HepG2 (cell line): ENCODE measurements at regions not wholly inside any gene's neighbourhood (a gene's known extent, or its start where the extent isn't known, plus 50 kb on each side); places are given as distances from the start of the nearest gene placed in this dataset.

Source experiments
- ATAC-seq: fragments of 200-7000 bp; cut with Tn5 transposase; 3 replicates; pipeline ENCODE4 v1.9.1; 2020; ENCODE audit warnings: mild to moderate bottlenecking, moderate library complexity
- BruUV-seq: library from RNA; stranded (reverse); fragments of 400-500 nt; replicated peaks from 2 replicates; lab custom pipeline; 2021; lab: Mats Ljungman, UMichigan
- CTCF ChIA-PET: fragments of 300-600 bp; formaldehyde crosslinking; extraction: SDS; loops from one replicate; lab custom pipeline; 2021; ENCODE audit warnings: low total read pairs, inconsistent platforms, low intra/inter-chr PET ratio; lab: Yijun Ruan, JAX
- POLR2A ChIA-PET: fragments of 350-600 bp; sonication (Branson Sonifier 250); formaldehyde crosslinking; loops from one replicate; lab custom pipeline; 2020; ENCODE audit warnings: antibody characterized with exemption, inconsistent platforms; lab: Yijun Ruan, JAX
- DNase-seq: peaks from one replicate; pipeline ENCODE4 v3.0.0-alpha.2; 2015; ENCODE audit warnings: low spot score
- FAIRE-seq: peaks from 3 replicates; lab custom pipeline; 2011; peaks lifted over from hg19 to GRCh38; lab: Jason Lieb, UNC
- H2AFZ ChIP-seq: one replicate; pipeline ENCODE4 v1.6.1; 2011; ENCODE audit warnings: low read length, inconsistent platforms
- H3K27ac ChIP-seq: fragments of 300-600 bp; 3 replicates; pipeline ENCODE4 v1.8.0; 2011; ENCODE audit warnings: mixed run types, mild to moderate bottlenecking, mixed read lengths, low read length, inconsistent platforms; ENCODE audit not compliant: insufficient read depth; ENCODE audit errors: extremely low read length
- H3K27me3 ChIP-seq, 2 experiments: fragments of 200-600 bp in 1 of 2; 2 replicates in 1 of 2; 3 replicates in 1 of 2; pipeline versions ENCODE4 v1.6.0 to v1.8.0; 2011; ENCODE audit warnings: low read length in 2 of 2, mild to moderate bottlenecking in 2 of 2, moderate library complexity in 2 of 2, inconsistent platforms in 1 of 2; ENCODE audit not compliant: insufficient read depth in 2 of 2, control insufficient read depth in 1 of 2
- H3K36me3 ChIP-seq, 2 experiments: fragments of 200-600 bp in 1 of 2; replicated peaks in 1 of 2; 2 replicates in 1 of 2; 3 replicates in 1 of 2; pipeline versions ENCODE4 v1.5.1 to v1.8.0; 2011; ENCODE audit warnings: low read length in 2 of 2, inconsistent platforms in 1 of 2; ENCODE audit not compliant: insufficient read depth in 2 of 2, control insufficient read depth in 1 of 2
- H3K4me1 ChIP-seq: 2 replicates; pipeline ENCODE4 v1.5.1; 2012; ENCODE audit warnings: low read length, inconsistent platforms; ENCODE audit not compliant: insufficient read depth
- H3K4me2 ChIP-seq: 2 replicates; pipeline ENCODE4 v1.6.0; 2011; ENCODE audit warnings: low read depth, low read length, inconsistent platforms
- H3K4me3 ChIP-seq, 3 experiments: fragments of 200-600 bp in 1 of 3; sonication (generic), shearing (Covaris generic) in 1 of 3; replicated peaks in 1 of 3; 2 replicates each; pipeline ENCODE4 v1.5.1; 2011 to 2016; ENCODE audit warnings: low read length in 3 of 3, inconsistent platforms in 2 of 3, low read depth in 2 of 3, mild to moderate bottlenecking in 2 of 3, control low read depth in 1 of 3, mixed read lengths in 1 of 3; ENCODE audit not compliant: insufficient read depth in 1 of 3
- H3K79me2 ChIP-seq: one replicate; pipeline ENCODE4 v1.6.1; 2011; ENCODE audit warnings: low read length, inconsistent platforms; ENCODE audit not compliant: insufficient read depth
- H3K9ac ChIP-seq: 2 replicates; pipeline ENCODE4 v1.6.0; 2011; ENCODE audit warnings: mild to moderate bottlenecking, low read depth, low read length, inconsistent platforms; ENCODE audit not compliant: insufficient read depth
- H3K9me3 ChIP-seq: 2 replicates; pipeline ENCODE4 v1.5.1; 2012; ENCODE audit warnings: mild to moderate bottlenecking, low read length
- H4K20me1 ChIP-seq: 2 replicates; pipeline ENCODE4 v1.6.0; 2011; ENCODE audit warnings: inconsistent platforms, mild to moderate bottlenecking, low read length, moderate library complexity; ENCODE audit not compliant: insufficient read depth
- E2F5 ChIP-seq: sonication (generic); formaldehyde crosslinking; conservative IDR thresholded peaks from 2 replicates; pipeline ENCODE4 v1.4.0; 2020; ENCODE audit warnings: missing genetic modification reagents
- HNRNPH1 ChIP-seq: fragments of 200-400 bp; formaldehyde crosslinking; optimal IDR thresholded peaks from 2 replicates; pipeline ENCODE3; 2017; ENCODE audit warnings: mild to moderate bottlenecking, low read depth, low read length
- HOXA5 ChIP-seq: sonication (generic); formaldehyde crosslinking; IDR thresholded peaks from 2 replicates; pipeline ENCODE4 v1.4.0; 2020; ENCODE audit warnings: missing genetic modification reagents
- MZF1 ChIP-seq: sonication (generic); formaldehyde crosslinking; IDR thresholded peaks from 2 replicates; pipeline ENCODE4 v1.8.1; 2023; ENCODE audit warnings: mild to moderate bottlenecking, missing genetic modification reagents, borderline replicate concordance
- NCOA2 ChIP-seq: sonication (generic); formaldehyde crosslinking; IDR thresholded peaks from 2 replicates; pipeline ENCODE4 v1.8.0; 2022; ENCODE audit warnings: inconsistent platforms
- PCBP1 ChIP-seq: fragments of 200-400 bp; formaldehyde crosslinking; IDR thresholded peaks from 2 replicates; pipeline ENCODE4 v1.6.1; 2017; ENCODE audit warnings: mild to moderate bottlenecking, low read depth, low read length, borderline replicate concordance
- SOX6 ChIP-seq, 2 experiments: fragments of 450-650 bp in 1 of 2; sonication (generic) in 1 of 2; formaldehyde crosslinking in 1 of 2; IDR thresholded peaks; 2 replicates each; pipeline versions ENCODE4 v1.4.0 to v1.6.1; 2017 to 2020; ENCODE audit warnings: antibody characterized with exemption in 1 of 2, mild to moderate bottlenecking in 1 of 2, missing genetic modification reagents in 1 of 2
- SP2 ChIP-seq: sonication (generic); formaldehyde crosslinking; IDR thresholded peaks from 2 replicates; pipeline ENCODE4 v1.5.1; 2020; ENCODE audit warnings: mild to moderate bottlenecking, missing genetic modification reagents
- SRSF9 ChIP-seq: fragments of 200-400 bp; formaldehyde crosslinking; IDR thresholded peaks from 2 replicates; pipeline ENCODE4 v1.6.1; 2018; ENCODE audit warnings: borderline replicate concordance, mild to moderate bottlenecking, low read depth, low read length; ENCODE audit not compliant: insufficient read depth, poor library complexity, severe bottlenecking
- THYN1 ChIP-seq: sonication (generic); formaldehyde crosslinking; IDR thresholded peaks from 2 replicates; pipeline ENCODE4 v1.8.1; 2023; ENCODE audit warnings: low read depth, mild to moderate bottlenecking, moderate library complexity, missing genetic modification reagents, borderline replicate concordance
- ZBTB2 ChIP-seq: sonication (generic); formaldehyde crosslinking; IDR thresholded peaks from 2 replicates; pipeline ENCODE4 v1.8.0; 2022; ENCODE audit warnings: low read depth, missing genetic modification reagents
- ZNF234 ChIP-seq: sonication (generic); formaldehyde crosslinking; conservative IDR thresholded peaks from 2 replicates; pipeline ENCODE4 v1.5.1; 2020; ENCODE audit warnings: mild to moderate bottlenecking, missing genetic modification reagents
- ZNF335 ChIP-seq: sonication (generic); formaldehyde crosslinking; IDR thresholded peaks from 2 replicates; pipeline ENCODE4 v1.4.0; 2020; ENCODE audit warnings: missing genetic modification reagents
- ZNF354B ChIP-seq: sonication (generic); formaldehyde crosslinking; IDR thresholded peaks from 2 replicates; pipeline ENCODE4 v1.8.0; 2022; ENCODE audit warnings: mild to moderate bottlenecking, missing genetic modification reagents
- ZNF577 ChIP-seq: sonication (generic); formaldehyde crosslinking; IDR thresholded peaks from 2 replicates; pipeline ENCODE4 v1.4.0; 2020; ENCODE audit warnings: mild to moderate bottlenecking, low read depth, missing genetic modification reagents, borderline replicate concordance
- WGBS: methylation state at CpG from one replicate; pipeline ENCODE4 v1.1.6; 2017; ENCODE audit warnings: low lambda C conversion rate; 5-methylcytosine and 5-hydroxymethylcytosine counted together
- in situ Hi-C: cut with HindIII; loops from 2 replicates; pipeline ENCODE4 v1.10.0; 2017; ENCODE audit warnings: low pct_unique_long_range_greater_than_20kb; ENCODE audit not compliant: extremely low pct_ligation_motif_present
- intact Hi-C: fragments of 100-400 bp; cut with micrococcal nuclease; formaldehyde crosslinking; loops from one replicate; pipeline ENCODE4 v1.10.0; 2022; ENCODE audit not compliant: unreplicated experiment

GRCh38 chr16:86894029-86894567 is 315.7 kb downstream of the FOXL1 start:
- peaks cover 6 to 67% of the 10 kb centered on the region in 2 experiments for H3K27me3 ChIP-seq
- H3K9ac ChIP-seq: no peak overlapping the region
- POLR2A ChIA-PET: no interaction called here
- no peak for ATAC-seq
- no peaks in the 10 kb centered on the region for H3K36me3 ChIP-seq
- intact Hi-C loops: no loop called here
- H4K20me1 ChIP-seq: no peaks in the 10 kb centered on the region
- H3K4me2 ChIP-seq: no peak overlapping the region
- H3K4me3 ChIP-seq: no peak overlapping the region
- no peaks in the 10 kb centered on the region for H3K79me2 ChIP-seq
- 48% methylated on average over 17 of the region's 24 CpGs for WGBS
- no peak overlapping the region for H2AFZ ChIP-seq
- no peaks in the 10 kb centered on the region for H3K4me1 ChIP-seq
- TF ChIP-seq PCBP1 (no peak), HOXA5 (CRISPR knock-in tag) (no peak), ZNF354B (CRISPR knock-in tag) (no peak), ZBTB2 (no peak), HNRNPH1 (no peak), ZNF577 (CRISPR knock-in tag) (no peak), ZNF335 (no peak), THYN1 (CRISPR knock-in tag) (no peak)
- no peak for FAIRE-seq
- in situ Hi-C loops: no loop called here
- DNase-seq: no peak
- no peak overlapping the region for H3K27ac ChIP-seq
- CTCF ChIA-PET: no interaction called here
- BruUV-seq: no TSS peak
- no peaks in the 10 kb centered on the region for H3K9me3 ChIP-seq

DNA sequence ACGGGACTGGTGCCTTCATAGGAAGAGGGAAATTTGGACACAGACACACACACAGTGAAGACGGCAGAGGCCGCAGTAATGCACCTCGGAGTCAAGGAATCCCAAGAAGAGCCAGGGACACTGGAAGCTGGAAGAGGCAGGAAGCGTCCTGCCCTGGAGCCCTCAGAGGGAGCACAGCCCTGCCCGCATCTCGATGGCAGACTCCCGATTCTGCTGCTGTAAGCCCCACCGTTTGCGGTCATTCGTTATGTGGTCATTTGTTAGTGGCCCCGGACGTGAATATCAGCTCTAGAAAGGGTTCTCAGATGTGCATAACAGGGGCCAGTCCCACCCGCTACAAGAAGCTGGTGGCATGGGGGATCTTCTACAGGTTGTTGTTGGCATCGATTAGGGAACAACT is 316.6 kb downstream of the FOXL1 start:
- Histone ChIP-seq H3K9ac (no peak overlapping the region), H3K27ac (no peak overlapping the region), H3K79me2 (no peaks in the 10 kb centered on the region), H3K36me3 (no peaks in the 10 kb centered on the region), H3K4me2 (no peak overlapping the region), H3K9me3 (no peaks in the 10 kb centered on the region), H3K4me1 (no peaks in the 10 kb centered on the region), H4K20me1 (no peaks in the 10 kb centered on the region), H2AFZ (no peak overlapping the region), H3K4me3 (no peak overlapping the region), H3K27me3 (peaks cover 6 to 68% of the 10 kb centered on the region in 2 experiments)
- ATAC-seq (no peak), FAIRE-seq (no peak), DNase-seq (no peak)
- in situ Hi-C loops (no loop called here), intact Hi-C loops (no loop called here)
- WGBS: 32% methylated on average over 15 of the region's 15 CpGs
- no TSS peak for BruUV-seq
- ChIA-PET CTCF (no interaction called here), POLR2A (no interaction called here)
- no peak for TF ChIP-seq E2F5 (CRISPR knock-in tag)
- TF ChIP-seq NCOA2 (CRISPR knock-in tag): no peak
- TF ChIP-seq SP2: no peak
- no peak for TF ChIP-seq MZF1 (CRISPR knock-in tag)
- TF ChIP-seq SOX6 (IDR thresholded peaks at IDR 0.05): no peak
- no peak for TF ChIP-seq SOX6 (CRISPR knock-in tag; IDR thresholded peaks at IDR 0.05)
- no peak for TF ChIP-seq SRSF9
- no peak for TF ChIP-seq ZNF234 (CRISPR knock-in tag)
